Smooth muscle cell (in vitro differentiated cells): ENCODE measurements at regions not wholly inside any gene's neighbourhood (a gene's known extent, or its start where the extent isn't known, plus 50 kb on each side); places are given as distances from the start of the nearest gene placed in this dataset.
"Not testable (repeated sequence)": the region's sequence is repeated elsewhere in the genome, so short reads cannot be mapped to it uniquely, and the experiment has no call there.

Experiments used
- DNase-seq: peaks from one replicate; lab custom pipeline; 2025; ENCODE audit not compliant: unreplicated experiment; lab: John Stamatoyannopoulos, UW
- H2AFZ ChIP-seq: fragments of 200-600 bp; sonication (generic); 2 replicates; pipeline ENCODE4 v1.6.0; 2016; ENCODE audit warnings: antibody characterized with exemption, low read depth, mild to moderate bottlenecking
- H3F3A ChIP-seq: fragments of 200-600 bp; sonication (generic); 2 replicates; pipeline ENCODE4 v1.6.0; 2017; ENCODE audit warnings: antibody characterized with exemption, low read depth
- H3K27ac ChIP-seq: fragments of 200-600 bp; sonication (generic); 2 replicates; pipeline ENCODE4 v1.5.1; 2016; ENCODE audit warnings: low read depth, mild to moderate bottlenecking
- H3K27me3 ChIP-seq: fragments of 200-600 bp; sonication (generic); 2 replicates; pipeline ENCODE4 v1.6.1; 2016; ENCODE audit warnings: low read depth, mild to moderate bottlenecking
- H3K36me3 ChIP-seq: fragments of 200-600 bp; sonication (generic); 2 replicates; pipeline ENCODE4 v1.5.1; 2016; ENCODE audit warnings: low read depth
- H3K4me1 ChIP-seq: fragments of 200-600 bp; sonication (generic); 2 replicates; pipeline ENCODE4 v1.5.1; 2016; ENCODE audit warnings: low read depth
- H3K4me2 ChIP-seq: fragments of 200-600 bp; sonication (generic); 2 replicates; pipeline ENCODE4 v1.6.0; 2016; ENCODE audit warnings: mild to moderate bottlenecking
- H3K4me3 ChIP-seq: fragments of 200-600 bp; sonication (generic); 2 replicates; pipeline ENCODE4 v1.5.1; 2016; ENCODE audit warnings: mild to moderate bottlenecking
- H3K79me2 ChIP-seq: fragments of 200-600 bp; sonication (generic); 2 replicates; pipeline ENCODE4 v1.6.0; 2016; ENCODE audit warnings: low read depth, mild to moderate bottlenecking
- H3K9ac ChIP-seq: fragments of 200-600 bp; sonication (generic); 2 replicates; pipeline ENCODE4 v1.6.0; 2016; ENCODE audit warnings: low read depth
- H3K9me3 ChIP-seq: fragments of 200-600 bp; sonication (generic); replicated peaks from 2 replicates; pipeline ENCODE4 v1.5.1; 2016; ENCODE audit warnings: low read depth
- H4K20me1 ChIP-seq: fragments of 200-600 bp; sonication (generic); 2 replicates; pipeline ENCODE4 v1.6.0; 2016; ENCODE audit warnings: low read depth
- WGBS: methylation state at CpG from one replicate; pipeline ENCODE4 v1.1.7; 2016; ENCODE audit warnings: low lambda C conversion rate; 5-methylcytosine and 5-hydroxymethylcytosine counted together
- TF ChIP-seq, protein P1 (sequence below): fragments of 200-600 bp; sonication (generic); IDR thresholded peaks from 2 replicates; pipeline ENCODE4 v1.5.1; 2017; ENCODE audit warnings: borderline replicate concordance, mild to moderate bottlenecking, antibody characterized with exemption; ENCODE audit not compliant: insufficient read depth, poor library complexity, severe bottlenecking

DNA sequence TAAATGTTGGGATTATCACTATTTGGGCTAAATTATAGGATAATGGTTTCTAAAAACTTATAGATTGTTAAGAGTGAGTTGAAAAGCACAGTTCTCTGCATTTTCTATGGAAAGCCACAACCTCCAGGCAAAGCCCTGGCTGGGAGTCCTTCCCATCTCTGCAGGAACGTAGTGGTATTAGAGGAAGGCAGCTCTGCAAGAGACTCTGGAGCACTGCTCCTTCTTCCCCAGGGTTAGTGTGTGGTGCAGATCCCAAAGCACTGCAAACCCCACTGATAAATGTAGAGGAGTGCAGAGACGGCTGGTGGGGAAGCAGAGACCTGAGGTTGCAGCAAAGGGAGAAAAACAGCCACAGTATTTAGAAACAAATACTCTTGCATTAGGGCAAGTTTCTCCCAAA is 225.3 kb downstream of the TINAG start:
- Histone ChIP-seq H3K27me3 (no peaks in the 10 kb centered on the region), H4K20me1 (no peaks in the 10 kb centered on the region), H3K79me2 (no peaks in the 10 kb centered on the region), H3F3A (no peaks in the 10 kb centered on the region), H3K4me3 (no peak overlapping the region), H3K9me3 (no peaks in the 10 kb centered on the region), H3K9ac (no peak overlapping the region), H3K27ac (no peak overlapping the region), H2AFZ (no peak overlapping the region), H3K4me2 (no peak overlapping the region), H3K4me1 (no peaks in the 10 kb centered on the region), H3K36me3 (no peaks in the 10 kb centered on the region)
- no peak for DNase-seq
- TF ChIP-seq, protein P1, sequence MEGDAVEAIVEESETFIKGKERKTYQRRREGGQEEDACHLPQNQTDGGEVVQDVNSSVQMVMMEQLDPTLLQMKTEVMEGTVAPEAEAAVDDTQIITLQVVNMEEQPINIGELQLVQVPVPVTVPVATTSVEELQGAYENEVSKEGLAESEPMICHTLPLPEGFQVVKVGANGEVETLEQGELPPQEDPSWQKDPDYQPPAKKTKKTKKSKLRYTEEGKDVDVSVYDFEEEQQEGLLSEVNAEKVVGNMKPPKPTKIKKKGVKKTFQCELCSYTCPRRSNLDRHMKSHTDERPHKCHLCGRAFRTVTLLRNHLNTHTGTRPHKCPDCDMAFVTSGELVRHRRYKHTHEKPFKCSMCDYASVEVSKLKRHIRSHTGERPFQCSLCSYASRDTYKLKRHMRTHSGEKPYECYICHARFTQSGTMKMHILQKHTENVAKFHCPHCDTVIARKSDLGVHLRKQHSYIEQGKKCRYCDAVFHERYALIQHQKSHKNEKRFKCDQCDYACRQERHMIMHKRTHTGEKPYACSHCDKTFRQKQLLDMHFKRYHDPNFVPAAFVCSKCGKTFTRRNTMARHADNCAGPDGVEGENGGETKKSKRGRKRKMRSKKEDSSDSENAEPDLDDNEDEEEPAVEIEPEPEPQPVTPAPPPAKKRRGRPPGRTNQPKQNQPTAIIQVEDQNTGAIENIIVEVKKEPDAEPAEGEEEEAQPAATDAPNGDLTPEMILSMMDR = no peak
- 65% methylated on average over 2 of the region's 2 CpGs for WGBS

DNA sequence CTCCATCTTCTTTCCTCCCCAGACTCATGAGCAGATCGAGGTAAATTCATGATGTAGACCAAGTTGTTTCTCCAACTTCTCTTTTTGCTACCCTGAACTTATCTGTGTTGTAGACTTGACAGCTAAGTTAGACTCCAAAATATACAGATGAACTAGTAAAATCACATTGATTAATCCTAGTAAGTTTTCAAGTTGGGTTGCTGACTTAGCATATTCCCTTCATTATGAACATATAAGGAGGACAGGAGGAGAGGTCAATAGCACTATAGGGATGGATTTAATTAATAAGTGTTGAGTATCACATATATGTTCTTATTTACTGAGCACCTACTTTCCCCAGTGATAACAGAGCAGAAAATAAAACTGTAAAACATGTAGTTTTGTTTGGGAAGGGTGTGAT is 227.3 kb downstream of the TINAG start:
- no peak for DNase-seq
- TF ChIP-seq, protein P1 = no peak
- WGBS = 92% methylated on average over 1 of the region's 1 CpG
- H3K27me3 ChIP-seq = no peaks in the 10 kb centered on the region
- no peaks in the 10 kb centered on the region for H3K36me3 ChIP-seq
- H3F3A ChIP-seq = no peaks in the 10 kb centered on the region
- H3K4me1 ChIP-seq = no peaks in the 10 kb centered on the region
- H4K20me1 ChIP-seq = no peaks in the 10 kb centered on the region
- no peaks in the 10 kb centered on the region for H3K9me3 ChIP-seq
- no peak overlapping the region for H3K9ac ChIP-seq
- H2AFZ ChIP-seq = no peak overlapping the region
- H3K4me2 ChIP-seq = no peak overlapping the region
- no peak overlapping the region for H3K4me3 ChIP-seq
- no peak overlapping the region for H3K27ac ChIP-seq
- no peaks in the 10 kb centered on the region for H3K79me2 ChIP-seq

DNA sequence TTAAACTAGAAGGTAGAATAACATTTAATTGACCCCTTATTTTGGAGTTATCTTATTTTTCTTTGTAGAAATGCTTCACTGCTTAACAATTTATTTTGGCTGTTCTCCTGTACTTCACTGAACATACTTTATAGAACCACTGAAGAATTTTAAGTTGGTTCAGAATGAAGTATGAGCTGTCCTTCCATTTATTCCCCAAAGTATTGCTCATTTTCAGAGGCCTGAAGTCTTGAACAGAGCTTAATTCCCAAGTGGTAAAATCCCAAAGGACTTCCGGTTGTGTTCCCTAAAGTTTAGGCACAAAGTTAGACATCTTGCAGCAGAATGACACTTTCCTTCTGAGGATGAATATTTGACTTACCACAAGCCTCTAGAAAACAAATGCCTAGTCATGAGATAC is 233.3 kb downstream of the TINAG start:
- WGBS = 100% methylated on average over 1 of the region's 1 CpG
- Histone ChIP-seq H3F3A (no peaks in the 10 kb centered on the region), H3K4me2 (no peak overlapping the region), H3K9me3 (no peaks in the 10 kb centered on the region), H3K4me1 (no peaks in the 10 kb centered on the region), H3K36me3 (no peaks in the 10 kb centered on the region), H3K9ac (no peak overlapping the region), H4K20me1 (no peaks in the 10 kb centered on the region), H3K27me3 (no peaks in the 10 kb centered on the region), H3K79me2 (no peaks in the 10 kb centered on the region), H3K27ac (no peak overlapping the region), H3K4me3 (no peak overlapping the region), H2AFZ (no peak overlapping the region)
- DNase-seq = no peak
- TF ChIP-seq, protein P1 = no peak

DNA sequence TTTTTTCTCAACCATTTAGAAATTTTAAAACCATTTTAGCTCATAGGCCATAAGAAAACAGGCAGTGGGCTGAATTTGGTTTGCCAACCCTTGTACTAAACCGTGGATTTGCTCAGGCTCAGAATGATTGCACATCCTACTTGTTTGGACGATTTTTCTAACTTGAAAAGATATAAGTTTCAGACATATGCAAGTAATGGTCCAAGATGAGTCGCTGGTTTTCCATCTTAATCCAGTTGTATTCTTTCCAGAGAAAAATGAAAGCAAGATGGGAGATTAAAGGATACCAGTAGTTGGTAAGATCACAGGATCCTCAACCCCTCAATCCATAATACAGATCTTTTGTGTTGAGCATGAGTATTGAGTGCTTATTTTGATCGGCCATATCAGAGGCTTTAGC is 250.9 kb downstream of the TINAG start:
- Histone ChIP-seq H3K27ac (no peak overlapping the region), H4K20me1 (no peaks in the 10 kb centered on the region), H3F3A (no peaks in the 10 kb centered on the region), H3K79me2 (no peaks in the 10 kb centered on the region), H3K4me3 (no peak overlapping the region), H3K9ac (no peak overlapping the region), H3K36me3 (no peaks in the 10 kb centered on the region), H3K9me3 (peaks cover 3% of the 10 kb centered on the region), H3K4me1 (no peaks in the 10 kb centered on the region), H3K4me2 (peak overlapping the region; percentile 1), H2AFZ (peak overlapping the region; percentile 10), H3K27me3 (no peaks in the 10 kb centered on the region)
- 29% methylated on average over 4 of the region's 4 CpGs for WGBS
- no peak for DNase-seq
- TF ChIP-seq, protein P1 = no peak

DNA sequence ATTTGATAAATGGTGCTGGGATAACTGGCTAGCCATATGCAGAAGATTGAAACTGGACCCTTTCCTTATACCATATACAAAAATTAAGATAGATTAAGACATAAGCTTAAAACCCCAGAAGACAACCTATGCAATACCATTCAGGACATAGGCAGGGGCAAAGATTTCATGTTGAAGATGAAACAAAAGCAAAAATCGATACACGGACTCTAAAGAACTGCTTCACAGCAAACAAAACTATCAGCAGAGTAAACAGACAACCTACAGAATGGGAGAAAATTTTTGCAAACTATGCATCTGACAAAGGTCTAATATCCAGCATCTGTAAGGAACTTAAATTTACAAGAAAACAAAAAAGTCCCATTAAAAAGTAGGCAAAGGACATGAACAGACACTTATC is 255.9 kb downstream of the TINAG start:
- not testable (repeated sequence) for H3K27ac ChIP-seq, H3K4me3 ChIP-seq, H3K79me2 ChIP-seq, H4K20me1 ChIP-seq, H2AFZ ChIP-seq, H3K27me3 ChIP-seq, H3K4me1 ChIP-seq, H3K9me3 ChIP-seq, H3K9ac ChIP-seq, DNase-seq, H3K36me3 ChIP-seq, H3F3A ChIP-seq, H3K4me2 ChIP-seq
- 96% methylated on average over 2 of the region's 2 CpGs for WGBS
